Sigmoid colon (tissue), 6 donors: ENCODE measurements at regions not wholly inside any gene's neighbourhood (a gene's known extent, or its start where the extent isn't known, plus 50 kb on each side); places are given as distances from the start of the nearest gene placed in this dataset.

ENCODE experiments used
- DNase-seq: peaks from one replicate; pipeline ENCODE4 v3.0.0-alpha.2; 2019
- H3K27ac ChIP-seq, 4 donors: fragments of 200-600 bp; sonication (generic); one replicate each; pipeline ENCODE4 v1.5.1; 2016 to 2019; ENCODE audit warnings: mild to moderate bottlenecking in 1 of 4
- H3K27me3 ChIP-seq, 3 donors: fragments of 200-600 bp; sonication (generic); one replicate each; pipeline ENCODE4 v1.5.1; 2019; ENCODE audit warnings: mild to moderate bottlenecking in 1 of 3
- H3K36me3 ChIP-seq, 4 donors: fragments of 200-600 bp; sonication (generic); one replicate each; pipeline ENCODE4 v1.5.1; 2016 to 2019
- H3K4me1 ChIP-seq, 4 donors: fragments of 200-600 bp; sonication (generic); one replicate each; pipeline ENCODE4 v1.5.1; 2017 to 2019
- H3K4me3 ChIP-seq, 4 donors: fragments of 200-600 bp; sonication (generic); one replicate each; pipeline ENCODE4 v1.5.1; 2017 to 2019; ENCODE audit warnings: mild to moderate bottlenecking in 2 of 4, moderate library complexity in 1 of 4
- H3K9me3 ChIP-seq, 4 donors: fragments of 200-600 bp in 3 of 4; sonication (generic) in 3 of 4; one replicate each; pipeline versions ENCODE4 v1.5.1 to v1.6.1; 2013 to 2019
- EP300 ChIP-seq, 4 donors: sonication (generic); formaldehyde crosslinking; IDR thresholded peaks; one replicate each; pipeline ENCODE4 v1.6.1; 2017; ENCODE audit warnings: antibody characterized with exemption in 4 of 4
- POLR2A ChIP-seq, 2 donors: fragments of 450-650 bp; IDR thresholded peaks; one replicate each; pipeline ENCODE4 v1.6.1; 2016; ENCODE audit warnings: antibody characterized with exemption in 2 of 2, mild to moderate bottlenecking in 2 of 2, moderate library complexity in 2 of 2
- POLR2AphosphoS5 ChIP-seq, 4 donors: sonication (generic); formaldehyde crosslinking; IDR thresholded peaks; one replicate each; pipeline ENCODE4 v1.6.1; 2017; ENCODE audit warnings: antibody characterized with exemption in 4 of 4
- WGBS, 2 donors: extraction: QIAGEN DNeasy Blood & Tissue Kit; methylation state at CpG; one replicate each; pipeline ENCODE4 v1.1.7; 2013; 5-methylcytosine and 5-hydroxymethylcytosine counted together
- intact Hi-C: fragments of 100-400 bp; cut with DNase I; formaldehyde crosslinking; loops from one replicate; pipeline ENCODE4 v1.15.1; 2023
- TF ChIP-seq, protein P1 (sequence below), 4 experiments: fragments of 450-650 bp in 3 of 4; fragments of 200-600 bp in 1 of 4; IDR thresholded peaks; one replicate each; pipeline ENCODE4 v1.5.1; 2016 to 2019; ENCODE audit warnings: antibody characterized with exemption in 4 of 4, mild to moderate bottlenecking in 3 of 4, moderate library complexity in 2 of 4
- donor health status: healthy with polysubstance abuse.
- donor health status: healthy.

DNA sequence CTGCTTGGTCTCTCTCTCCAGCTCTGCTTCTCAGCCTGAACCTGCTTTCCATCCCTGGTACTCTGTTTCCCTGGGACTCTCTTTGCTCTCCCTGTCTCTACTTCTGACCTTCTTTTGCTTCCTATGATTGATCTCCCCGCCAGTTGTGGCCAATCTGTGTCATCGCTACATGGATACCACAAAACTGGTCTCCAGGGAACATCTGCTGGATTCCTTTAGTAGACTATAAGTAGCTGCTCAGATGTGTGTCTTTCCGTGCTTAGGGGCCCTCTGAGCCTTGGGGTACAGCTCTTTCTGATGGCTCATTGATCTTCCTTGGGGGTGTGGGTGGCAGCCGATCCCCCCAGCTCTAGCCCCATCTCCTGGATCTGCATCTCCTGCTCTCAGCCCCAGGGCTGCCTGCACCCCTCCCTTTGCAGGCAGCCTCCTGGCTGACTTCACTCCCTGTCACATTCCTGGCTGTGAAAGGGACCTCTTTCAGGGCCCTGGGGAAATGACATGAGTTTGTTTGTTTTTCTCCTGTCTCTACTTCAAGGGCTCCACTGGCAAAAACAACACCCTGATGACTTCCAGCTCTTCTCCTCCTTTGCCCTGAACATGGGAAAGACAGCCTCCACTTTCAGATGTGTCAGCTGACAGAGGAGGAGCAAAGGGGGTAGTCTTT lies 333.7 kb downstream of the CYP26B1 start:
- intact Hi-C loops: no loop called here
- 80 to 85% methylated on average over 4 of the region's 4 CpGs for WGBS, 2 donors
- TF ChIP-seq POLR2AphosphoS5 (IDR thresholded peaks at IDR 0.05): no peak
- TF ChIP-seq POLR2A (IDR thresholded peaks at IDR 0.05): no peak
- TF ChIP-seq, protein P1, sequence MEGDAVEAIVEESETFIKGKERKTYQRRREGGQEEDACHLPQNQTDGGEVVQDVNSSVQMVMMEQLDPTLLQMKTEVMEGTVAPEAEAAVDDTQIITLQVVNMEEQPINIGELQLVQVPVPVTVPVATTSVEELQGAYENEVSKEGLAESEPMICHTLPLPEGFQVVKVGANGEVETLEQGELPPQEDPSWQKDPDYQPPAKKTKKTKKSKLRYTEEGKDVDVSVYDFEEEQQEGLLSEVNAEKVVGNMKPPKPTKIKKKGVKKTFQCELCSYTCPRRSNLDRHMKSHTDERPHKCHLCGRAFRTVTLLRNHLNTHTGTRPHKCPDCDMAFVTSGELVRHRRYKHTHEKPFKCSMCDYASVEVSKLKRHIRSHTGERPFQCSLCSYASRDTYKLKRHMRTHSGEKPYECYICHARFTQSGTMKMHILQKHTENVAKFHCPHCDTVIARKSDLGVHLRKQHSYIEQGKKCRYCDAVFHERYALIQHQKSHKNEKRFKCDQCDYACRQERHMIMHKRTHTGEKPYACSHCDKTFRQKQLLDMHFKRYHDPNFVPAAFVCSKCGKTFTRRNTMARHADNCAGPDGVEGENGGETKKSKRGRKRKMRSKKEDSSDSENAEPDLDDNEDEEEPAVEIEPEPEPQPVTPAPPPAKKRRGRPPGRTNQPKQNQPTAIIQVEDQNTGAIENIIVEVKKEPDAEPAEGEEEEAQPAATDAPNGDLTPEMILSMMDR (IDR thresholded peaks at IDR 0.05): no peak
- no peak for TF ChIP-seq EP300 (IDR thresholded peaks at IDR 0.05)

DNA sequence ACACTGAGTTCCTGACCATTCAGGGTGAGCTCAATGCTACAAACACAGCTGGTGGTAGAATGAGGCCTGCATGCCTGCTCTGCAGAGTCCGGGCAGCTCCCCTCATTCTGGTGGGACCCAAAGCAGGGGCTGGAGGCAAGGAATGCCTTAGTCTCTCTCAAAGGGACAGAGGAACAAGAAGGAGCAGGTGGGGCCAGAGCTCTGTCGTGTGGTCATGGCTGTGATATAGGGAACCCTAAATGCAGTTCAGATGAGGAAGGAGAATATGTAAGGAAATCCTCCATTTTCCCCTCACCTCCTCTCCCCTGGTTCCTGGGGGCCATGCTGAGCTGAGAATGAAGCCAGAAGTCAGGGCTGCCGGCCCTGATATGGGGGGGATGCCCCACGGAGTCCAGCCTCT lies 334.3 kb downstream of the CYP26B1 start:
- 72 to 78% methylated on average over 4 of the region's 4 CpGs for WGBS, 2 donors
- intact Hi-C loops: no loop called here
- TF ChIP-seq, protein P1 (IDR thresholded peaks at IDR 0.05): no peak
- TF ChIP-seq POLR2A (IDR thresholded peaks at IDR 0.05) (no peak), POLR2AphosphoS5 (IDR thresholded peaks at IDR 0.05) (no peak), EP300 (IDR thresholded peaks at IDR 0.05) (no peak)

More for the DNA sequence above, 333.7 kb downstream of the CYP26B1 start:
- Histone ChIP-seq H3K4me3 (no peak overlapping the region), H3K36me3 (no peaks in the 10 kb centered on the region), H3K9me3 (no peaks in the 10 kb centered on the region), H3K27me3 (no peaks in the 10 kb centered on the region), H3K27ac (no peak overlapping the region), H3K4me1 (no peaks in the 10 kb centered on the region)
- no peak for DNase-seq

DNA sequence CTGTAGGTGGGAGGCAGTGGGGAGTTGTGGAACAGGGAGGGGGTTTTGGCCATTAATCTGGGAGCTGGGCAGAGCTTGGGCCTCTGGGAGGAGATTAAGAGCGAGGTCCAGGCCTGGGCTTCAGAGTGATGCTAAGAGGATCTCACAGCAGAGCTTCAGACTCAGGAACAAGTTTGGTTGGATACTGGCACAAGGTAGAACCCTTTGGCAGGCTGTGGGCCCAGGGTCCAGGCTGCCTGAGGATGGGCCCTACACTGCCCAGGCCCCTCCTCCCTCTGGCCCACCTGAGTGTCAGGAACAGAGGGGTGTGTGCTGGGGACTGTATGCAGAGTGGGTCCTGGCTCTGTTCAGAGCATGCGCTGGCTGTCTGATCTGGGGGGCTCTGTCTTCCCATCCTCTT lies 334.9 kb downstream of the CYP26B1 start:
- 94 to 95% methylated on average over 2 of the region's 2 CpGs for WGBS, 2 donors
- TF ChIP-seq POLR2AphosphoS5 (IDR thresholded peaks at IDR 0.05): no peak
- Histone ChIP-seq H3K4me3 (no peak overlapping the region), H3K36me3 (no peaks in the 10 kb centered on the region), H3K4me1 (no peaks in the 10 kb centered on the region), H3K27ac (no peak overlapping the region), H3K9me3 (no peaks in the 10 kb centered on the region), H3K27me3 (no peaks in the 10 kb centered on the region)
- DNase-seq: no peak
- intact Hi-C loops: no loop called here

More for the DNA sequence above, 334.3 kb downstream of the CYP26B1 start:
- no peaks in the 10 kb centered on the region for H3K9me3 ChIP-seq
- no peak for DNase-seq
- no peaks in the 10 kb centered on the region for H3K36me3 ChIP-seq
- no peak overlapping the region for H3K27ac ChIP-seq
- no peaks in the 10 kb centered on the region for H3K4me1 ChIP-seq
- H3K4me3 ChIP-seq: no peak overlapping the region
- H3K27me3 ChIP-seq: no peaks in the 10 kb centered on the region

- no peaks in the 10 kb centered on the region for H3K27me3 ChIP-seq
- H3K4me3 ChIP-seq: no peak overlapping the region
- H3K9me3 ChIP-seq: no peaks in the 10 kb centered on the region
- intact Hi-C loops: no loop called here
- WGBS, 2 donors: 90 to 92% methylated on average over 4 of the region's 4 CpGs
- no peaks in the 10 kb centered on the region for H3K36me3 ChIP-seq
- DNase-seq: no peak
- H3K4me1 ChIP-seq: no peaks in the 10 kb centered on the region
- no peak overlapping the region for H3K27ac ChIP-seq
- TF ChIP-seq, protein P1 (IDR thresholded peaks at IDR 0.05): no peak
Measured at GRCh38 chr2:71811726-71812125, 335.9 kb downstream of the CYP26B1 start.

DNA sequence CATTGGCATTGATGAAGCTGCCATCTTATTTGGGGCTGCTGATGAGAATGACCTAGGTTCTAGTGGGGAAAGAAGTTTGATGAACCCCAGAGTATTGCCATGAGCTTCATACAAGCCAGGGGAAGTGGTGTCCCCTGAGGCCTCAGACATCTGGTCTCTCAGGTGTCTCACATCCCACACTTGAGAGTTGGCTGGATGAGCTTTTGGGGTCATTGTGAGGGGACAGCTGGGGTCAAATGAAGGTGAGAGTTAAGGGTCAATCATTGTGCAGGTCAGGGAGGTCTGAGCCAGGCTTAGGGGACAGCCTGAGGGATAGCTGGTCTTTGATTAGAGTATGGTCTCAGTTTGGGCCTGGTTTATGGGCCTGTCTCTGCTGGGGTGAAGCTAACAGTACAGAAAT lies 336.5 kb downstream of the CYP26B1 start:
- Histone ChIP-seq H3K4me3 (no peak overlapping the region), H3K9me3 (no peaks in the 10 kb centered on the region), H3K4me1 (no peaks in the 10 kb centered on the region), H3K36me3 (no peaks in the 10 kb centered on the region), H3K27me3 (no peaks in the 10 kb centered on the region), H3K27ac (no peak overlapping the region)
- TF ChIP-seq, protein P1 (IDR thresholded peaks at IDR 0.05): no peak
- no peak for TF ChIP-seq POLR2AphosphoS5 (IDR thresholded peaks at IDR 0.05)
- no peak for TF ChIP-seq EP300 (IDR thresholded peaks at IDR 0.05)
- no peak for TF ChIP-seq POLR2A (IDR thresholded peaks at IDR 0.05)
- no peak for DNase-seq
- intact Hi-C loops: no loop called here
